IMR-90 (cell line): ENCODE measurements at regions not wholly inside any gene's neighbourhood (a gene's known extent, or its start where the extent isn't known, plus 50 kb on each side); places are given as distances from the start of the nearest gene placed in this dataset.

Source experiments
- ATAC-seq: fragments of 200-7000 bp; cut with Tn5 transposase; 2 replicates; pipeline ENCODE4 v1.9.1; 2020; ENCODE audit warnings: low read depth, mild to moderate bottlenecking, moderate library complexity
- BruUV-seq: library from RNA; stranded (reverse); fragments of 400-500 nt; replicated peaks from 2 replicates; lab custom pipeline; 2021; lab: Mats Ljungman, UMichigan
- CTCF ChIA-PET: fragments of 300-600 bp; formaldehyde crosslinking; extraction: SDS; loops from one replicate; lab custom pipeline; 2021; ENCODE audit warnings: antibody characterized with exemption; lab: Yijun Ruan, JAX
- POLR2A ChIA-PET: fragments of 300-600 bp; sonication (Branson Sonifier 250); formaldehyde crosslinking; loops from one replicate; lab custom pipeline; 2022; ENCODE audit warnings: antibody characterized with exemption; ENCODE audit not compliant: unreplicated experiment; lab: Charles Lee
- DNase-seq: peaks from one replicate; pipeline ENCODE4 v3.0.0; 2013
- H2AFZ ChIP-seq: replicated peaks from 2 replicates; pipeline ENCODE3; 2013; ENCODE audit warnings: low read length, mild to moderate bottlenecking; ENCODE audit not compliant: poor library complexity
- H2AK5ac ChIP-seq: 2 replicates; pipeline ENCODE4 v1.6.1; 2013; ENCODE audit warnings: low read depth, low read length, inconsistent platforms
- H2AK9ac ChIP-seq: replicated peaks from 2 replicates; pipeline ENCODE3; 2013; ENCODE audit warnings: mild to moderate bottlenecking, low read depth, low read length, moderate library complexity; ENCODE audit not compliant: poor library complexity
- H2BK120ac ChIP-seq: 2 replicates; pipeline ENCODE4 v1.6.1; 2013; ENCODE audit warnings: low read depth, low read length, inconsistent platforms
- H2BK15ac ChIP-seq: 3 replicates; pipeline ENCODE4 v1.6.1; 2013; ENCODE audit warnings: low read depth, low read length, inconsistent platforms
- H2BK20ac ChIP-seq: 2 replicates; pipeline ENCODE4 v1.6.1; 2013; ENCODE audit warnings: low read depth, mild to moderate bottlenecking, inconsistent platforms, low read length, moderate library complexity
- H2BK5ac ChIP-seq: 2 replicates; pipeline ENCODE4 v1.6.1; 2013; ENCODE audit warnings: mild to moderate bottlenecking, low read depth, low read length, inconsistent platforms; ENCODE audit not compliant: poor library complexity, severe bottlenecking
- H3K14ac ChIP-seq: replicated peaks from 2 replicates; pipeline ENCODE4 v1.6.1; 2013; ENCODE audit warnings: low read depth, low read length, inconsistent platforms
- H3K18ac ChIP-seq: 2 replicates; pipeline ENCODE4 v1.6.1; 2013; ENCODE audit warnings: low read depth, low read length, control low read depth
- H3K23ac ChIP-seq: 2 replicates; pipeline ENCODE4 v1.6.1; 2013; ENCODE audit warnings: low read depth, low read length, inconsistent platforms
- H3K27ac ChIP-seq: 2 replicates; pipeline ENCODE4 v1.5.1; 2013; ENCODE audit warnings: mild to moderate bottlenecking, control low read depth, low read length; ENCODE audit not compliant: insufficient read depth
- H3K27me3 ChIP-seq: 2 replicates; pipeline ENCODE4 v1.6.1; 2013; ENCODE audit warnings: low read length; ENCODE audit not compliant: control insufficient read depth, insufficient read depth
- H3K36me3 ChIP-seq: 2 replicates; pipeline ENCODE4 v1.6.1; 2013; ENCODE audit warnings: low read length, mixed read lengths; ENCODE audit not compliant: control insufficient read depth, insufficient read depth
- H3K4ac ChIP-seq: 2 replicates; pipeline ENCODE4 v1.6.1; 2013; ENCODE audit warnings: low read depth, low read length, inconsistent platforms
- H3K4me1 ChIP-seq: 2 replicates; pipeline ENCODE4 v1.6.1; 2013; ENCODE audit warnings: low read length, mixed read lengths; ENCODE audit not compliant: control insufficient read depth, insufficient read depth
- H3K4me2 ChIP-seq: 2 replicates; pipeline ENCODE4 v1.6.1; 2013; ENCODE audit warnings: low read depth, mild to moderate bottlenecking, control low read depth, low read length, moderate library complexity
- H3K4me3 ChIP-seq: 2 replicates; pipeline ENCODE4 v1.5.1; 2013; ENCODE audit warnings: low read depth, mild to moderate bottlenecking, control low read depth, low read length, moderate library complexity; ENCODE audit not compliant: insufficient read depth
- H3K56ac ChIP-seq: 2 replicates; pipeline ENCODE4 v1.6.1; 2013; ENCODE audit warnings: low read length, inconsistent platforms; ENCODE audit not compliant: insufficient read depth; ENCODE audit errors: extremely low read depth
- H3K79me1 ChIP-seq, 2 experiments: 2 replicates each; pipeline ENCODE4 v1.6.1; 2013; ENCODE audit warnings: low read length in 2 of 2, inconsistent platforms in 1 of 2, low read depth in 1 of 2
- H3K9ac ChIP-seq: 2 replicates; pipeline ENCODE4 v1.6.1; 2013; ENCODE audit warnings: low read depth, low read length, control low read depth
- H3K9me1 ChIP-seq: 2 replicates; pipeline ENCODE4 v1.6.1; 2013; ENCODE audit warnings: low read length, inconsistent platforms; ENCODE audit not compliant: insufficient read depth
- H3K9me3 ChIP-seq: 2 replicates; pipeline ENCODE4 v1.6.1; 2013; ENCODE audit warnings: low read length; ENCODE audit not compliant: control insufficient read depth, insufficient read depth
- H4K20me1 ChIP-seq: 2 replicates; pipeline ENCODE4 v1.6.1; 2013; ENCODE audit warnings: low read length, inconsistent platforms; ENCODE audit not compliant: insufficient read depth
- H4K5ac ChIP-seq: 2 replicates; pipeline ENCODE4 v1.6.1; 2013; ENCODE audit warnings: mild to moderate bottlenecking, low read depth, low read length, control low read depth
- H4K8ac ChIP-seq, 2 experiments: 2 replicates each; pipeline ENCODE4 v1.6.1; 2013; ENCODE audit warnings: low read depth in 2 of 2, low read length in 2 of 2, control low read depth in 1 of 2, inconsistent platforms in 1 of 2
- H4K91ac ChIP-seq: 2 replicates; pipeline ENCODE4 v1.6.1; 2013; ENCODE audit warnings: low read depth, low read length, inconsistent platforms; ENCODE audit not compliant: insufficient read depth
- BHLHE40 ChIP-seq: fragments of 150-350 bp; IDR thresholded peaks from 2 replicates; pipeline ENCODE4 v1.6.1; 2016; ENCODE audit warnings: mild to moderate bottlenecking, low read depth, low read length
- CEBPB ChIP-seq: IDR thresholded peaks from 2 replicates; pipeline ENCODE4 v1.6.1; 2012; ENCODE audit warnings: low read depth, low read length, improper control_type of control experiment
- CHD1 ChIP-seq: IDR thresholded peaks from 2 replicates; pipeline ENCODE4 v1.6.1; 2012; ENCODE audit warnings: low read depth, low read length, improper control_type of control experiment
- FOS ChIP-seq: fragments of 150-350 bp; IDR thresholded peaks from 2 replicates; pipeline ENCODE4 v1.6.1; 2016; ENCODE audit warnings: low read depth, low read length
- MAZ ChIP-seq: IDR thresholded peaks from 2 replicates; pipeline ENCODE4 v1.6.1; 2012; ENCODE audit warnings: low read depth, mild to moderate bottlenecking, low read length, improper control_type of control experiment, moderate library complexity, borderline replicate concordance
- MXI1 ChIP-seq: IDR thresholded peaks from 2 replicates; pipeline ENCODE4 v1.6.1; 2012; ENCODE audit warnings: low read depth, mild to moderate bottlenecking, low read length, moderate library complexity, borderline replicate concordance
- NFE2L2 ChIP-seq: fragments of 150-350 bp; IDR thresholded peaks from 2 replicates; pipeline ENCODE4 v1.6.1; 2016; ENCODE audit warnings: low read depth, mild to moderate bottlenecking, low read length
- POLR2A ChIP-seq: IDR thresholded peaks from 2 replicates; pipeline ENCODE4 v1.6.1; 2012; ENCODE audit warnings: mild to moderate bottlenecking, low read depth, low read length
- RAD21 ChIP-seq: IDR thresholded peaks from 2 replicates; pipeline ENCODE4 v1.6.1; 2012; ENCODE audit warnings: low read length, improper control_type of control experiment
- RCOR1 ChIP-seq: IDR thresholded peaks from 2 replicates; pipeline ENCODE4 v1.6.1; 2012; ENCODE audit warnings: mild to moderate bottlenecking, low read length, improper control_type of control experiment; ENCODE audit not compliant: insufficient replicate concordance
- RFX5 ChIP-seq: IDR thresholded peaks from 2 replicates; pipeline ENCODE4 v1.8.0; 2012; ENCODE audit warnings: low read depth, mild to moderate bottlenecking, low read length, moderate library complexity
- SMC3 ChIP-seq: fragments of 150-350 bp; IDR thresholded peaks from 2 replicates; pipeline ENCODE4 v1.6.1; 2016; ENCODE audit warnings: low read depth, mild to moderate bottlenecking, antibody characterized with exemption, low read length, moderate library complexity
- WGBS, 2 experiments: methylation state at CpG; one replicate each; pipeline versions ENCODE4 v1.1.5 to v1.1.7; 2013; ENCODE audit warnings: missing lambda C conversion rate in 2 of 2; ENCODE audit not compliant: insufficient read length in 1 of 2; ENCODE audit errors: extremely low coverage in 2 of 2; 5-methylcytosine and 5-hydroxymethylcytosine counted together
- dilution Hi-C: fragments of 300-500 bp; cut with HindIII; formaldehyde crosslinking; loops from one replicate; pipeline ENCODE4 v1.14.3; 2018; ENCODE audit warnings: low sequenced_read_pairs; ENCODE audit not compliant: unreplicated experiment
- in situ Hi-C: fragments of 300-500 bp; cut with MboI; formaldehyde crosslinking; loops from 3 replicates; pipeline ENCODE4 v1.14.3; 2019; ENCODE audit warnings: low sequenced_read_pairs, inconsistent platforms, mixed read lengths
- intact Hi-C: fragments of 100-400 bp; cut with micrococcal nuclease; formaldehyde crosslinking; loops from 2 replicates; pipeline ENCODE4 v1.10.0; 2022
- TF ChIP-seq, protein P1 (sequence below): conservative IDR thresholded peaks from 2 replicates; pipeline ENCODE4 v1.5.1; 2012; ENCODE audit warnings: mild to moderate bottlenecking, low read depth, low read length, improper control_type of control experiment
- TF ChIP-seq, protein P2 (sequence below): fragments of 150-350 bp; IDR thresholded peaks from 2 replicates; pipeline ENCODE4 v1.6.1; 2016; ENCODE audit warnings: low read depth, mild to moderate bottlenecking, low read length, moderate library complexity, borderline replicate concordance

DNA sequence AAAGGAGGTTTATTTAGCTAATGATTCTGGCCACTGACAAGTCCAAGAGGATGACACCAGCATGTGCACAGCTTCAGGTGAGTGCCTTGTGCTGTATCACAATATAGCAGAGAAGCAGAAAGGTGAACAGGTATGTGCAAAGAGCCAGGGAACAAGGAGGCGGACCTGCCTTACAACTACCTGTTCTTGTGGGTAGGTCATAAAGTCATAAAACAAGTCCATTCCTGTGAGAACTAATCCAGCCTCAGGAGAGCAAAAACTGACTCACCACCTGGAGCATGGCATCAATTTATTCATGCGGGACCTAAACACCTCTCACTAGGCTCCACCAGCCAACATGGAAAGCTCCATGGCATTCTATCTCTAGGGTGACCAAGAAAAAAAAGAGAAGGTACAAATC, 234.2 kb downstream of the ASXL3 start:
- in situ Hi-C loops = no loop called here
- no TSS peak for BruUV-seq
- no peaks in the 10 kb centered on the region for H3K4me1 ChIP-seq
- no peak overlapping the region for H3K23ac ChIP-seq
- no peak for TF ChIP-seq BHLHE40
- no peak for TF ChIP-seq RCOR1
- no peak for TF ChIP-seq MAZ
- TF ChIP-seq, protein P1, sequence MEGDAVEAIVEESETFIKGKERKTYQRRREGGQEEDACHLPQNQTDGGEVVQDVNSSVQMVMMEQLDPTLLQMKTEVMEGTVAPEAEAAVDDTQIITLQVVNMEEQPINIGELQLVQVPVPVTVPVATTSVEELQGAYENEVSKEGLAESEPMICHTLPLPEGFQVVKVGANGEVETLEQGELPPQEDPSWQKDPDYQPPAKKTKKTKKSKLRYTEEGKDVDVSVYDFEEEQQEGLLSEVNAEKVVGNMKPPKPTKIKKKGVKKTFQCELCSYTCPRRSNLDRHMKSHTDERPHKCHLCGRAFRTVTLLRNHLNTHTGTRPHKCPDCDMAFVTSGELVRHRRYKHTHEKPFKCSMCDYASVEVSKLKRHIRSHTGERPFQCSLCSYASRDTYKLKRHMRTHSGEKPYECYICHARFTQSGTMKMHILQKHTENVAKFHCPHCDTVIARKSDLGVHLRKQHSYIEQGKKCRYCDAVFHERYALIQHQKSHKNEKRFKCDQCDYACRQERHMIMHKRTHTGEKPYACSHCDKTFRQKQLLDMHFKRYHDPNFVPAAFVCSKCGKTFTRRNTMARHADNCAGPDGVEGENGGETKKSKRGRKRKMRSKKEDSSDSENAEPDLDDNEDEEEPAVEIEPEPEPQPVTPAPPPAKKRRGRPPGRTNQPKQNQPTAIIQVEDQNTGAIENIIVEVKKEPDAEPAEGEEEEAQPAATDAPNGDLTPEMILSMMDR = no peak
- TF ChIP-seq FOS = no peak
- TF ChIP-seq POLR2A = no peak
- no peak for TF ChIP-seq NFE2L2
- no peak for TF ChIP-seq CHD1
- TF ChIP-seq RAD21 = no peak
- no peak for TF ChIP-seq SMC3
- TF ChIP-seq, protein P2, sequence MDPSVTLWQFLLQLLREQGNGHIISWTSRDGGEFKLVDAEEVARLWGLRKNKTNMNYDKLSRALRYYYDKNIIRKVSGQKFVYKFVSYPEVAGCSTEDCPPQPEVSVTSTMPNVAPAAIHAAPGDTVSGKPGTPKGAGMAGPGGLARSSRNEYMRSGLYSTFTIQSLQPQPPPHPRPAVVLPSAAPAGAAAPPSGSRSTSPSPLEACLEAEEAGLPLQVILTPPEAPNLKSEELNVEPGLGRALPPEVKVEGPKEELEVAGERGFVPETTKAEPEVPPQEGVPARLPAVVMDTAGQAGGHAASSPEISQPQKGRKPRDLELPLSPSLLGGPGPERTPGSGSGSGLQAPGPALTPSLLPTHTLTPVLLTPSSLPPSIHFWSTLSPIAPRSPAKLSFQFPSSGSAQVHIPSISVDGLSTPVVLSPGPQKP = no peak
- TF ChIP-seq MXI1 = no peak
- no peak for TF ChIP-seq RFX5
- no peak for TF ChIP-seq CEBPB
- H2AK5ac ChIP-seq = no peak overlapping the region
- H3K9me3 ChIP-seq = no peaks in the 10 kb centered on the region; the same call in 1 of the 2 replicates
- H4K91ac ChIP-seq = no peak overlapping the region
- ChIA-PET POLR2A (no interaction called here), CTCF (no interaction called here)
- H2BK15ac ChIP-seq = no peak overlapping the region
- H3K4me3 ChIP-seq = no peak overlapping the region
- H3K27ac ChIP-seq = no peak overlapping the region
- no peaks in the 10 kb centered on the region for H3K36me3 ChIP-seq
- no peak overlapping the region for H2AFZ ChIP-seq
- H2BK120ac ChIP-seq = no peak overlapping the region
- no peaks in the 10 kb centered on the region for H4K20me1 ChIP-seq
- dilution Hi-C loops = no loop called here
- no CpG with 5 or more reads among the region's 2 CpGs for WGBS, 2 experiments
- H3K4ac ChIP-seq = no peak overlapping the region
- no peak overlapping the region for H3K56ac ChIP-seq
- no peaks in the 10 kb centered on the region for H3K27me3 ChIP-seq
- no peak overlapping the region for H2AK9ac ChIP-seq
- no peaks in the 10 kb centered on the region for H3K79me1 ChIP-seq
- H3K9ac ChIP-seq = no peak overlapping the region
- H4K5ac ChIP-seq = no peak overlapping the region
- H3K4me2 ChIP-seq = no peak overlapping the region
- no peak for ATAC-seq
- no peak overlapping the region for H3K18ac ChIP-seq
- H4K8ac ChIP-seq = no peak overlapping the region
- DNase-seq = no peak
- intact Hi-C loops = no loop called here
- no peaks in the 10 kb centered on the region for H3K9me1 ChIP-seq
- H3K14ac ChIP-seq = no peak overlapping the region
- no peak overlapping the region for H2BK20ac ChIP-seq
- H2BK5ac ChIP-seq = no peak overlapping the region
